ENCODE measurements at regions not wholly inside any gene's neighbourhood (a gene's known extent, or its start where the extent isn't known, plus 50 kb on each side); places are given as distances from the start of the nearest gene placed in this dataset.

GRCh38 chr22:48423481-48423911 is 1404.2 kb downstream of the BRD1 start:
- TF ChIP-seq CTCF (IDR thresholded peaks at IDR 0.05) (no peak), EZH2 (IDR thresholded peaks at IDR 0.05; ENCODE audit: borderline replicate concordance, insufficient read depth, low read depth, low read length, poor library complexity, severe bottlenecking) (no peak)
